Ovary (tissue), 3 donors: ENCODE measurements at regions not wholly inside any gene's neighbourhood (a gene's known extent, or its start where the extent isn't known, plus 50 kb on each side); places are given as distances from the start of the nearest gene placed in this dataset.

Source experiments
- EP300 ChIP-seq: sonication (generic); formaldehyde crosslinking; IDR thresholded peaks from one replicate; pipeline ENCODE4 v1.6.1; 2017; ENCODE audit warnings: antibody characterized with exemption
- TF ChIP-seq, protein P1 (sequence below), 3 donors: fragments of 450-650 bp in 2 of 3; fragments of 200-600 bp in 1 of 3; IDR thresholded peaks; one replicate each; pipeline versions ENCODE4 v1.5.1 to v1.8.0; 2016 to 2022; ENCODE audit warnings: antibody characterized with exemption in 3 of 3, mild to moderate bottlenecking in 1 of 3
- donor health status: DM: no; HTN: no; CAD: no.

- TF ChIP-seq, protein P1, sequence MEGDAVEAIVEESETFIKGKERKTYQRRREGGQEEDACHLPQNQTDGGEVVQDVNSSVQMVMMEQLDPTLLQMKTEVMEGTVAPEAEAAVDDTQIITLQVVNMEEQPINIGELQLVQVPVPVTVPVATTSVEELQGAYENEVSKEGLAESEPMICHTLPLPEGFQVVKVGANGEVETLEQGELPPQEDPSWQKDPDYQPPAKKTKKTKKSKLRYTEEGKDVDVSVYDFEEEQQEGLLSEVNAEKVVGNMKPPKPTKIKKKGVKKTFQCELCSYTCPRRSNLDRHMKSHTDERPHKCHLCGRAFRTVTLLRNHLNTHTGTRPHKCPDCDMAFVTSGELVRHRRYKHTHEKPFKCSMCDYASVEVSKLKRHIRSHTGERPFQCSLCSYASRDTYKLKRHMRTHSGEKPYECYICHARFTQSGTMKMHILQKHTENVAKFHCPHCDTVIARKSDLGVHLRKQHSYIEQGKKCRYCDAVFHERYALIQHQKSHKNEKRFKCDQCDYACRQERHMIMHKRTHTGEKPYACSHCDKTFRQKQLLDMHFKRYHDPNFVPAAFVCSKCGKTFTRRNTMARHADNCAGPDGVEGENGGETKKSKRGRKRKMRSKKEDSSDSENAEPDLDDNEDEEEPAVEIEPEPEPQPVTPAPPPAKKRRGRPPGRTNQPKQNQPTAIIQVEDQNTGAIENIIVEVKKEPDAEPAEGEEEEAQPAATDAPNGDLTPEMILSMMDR (IDR thresholded peaks at IDR 0.05): no peak
- TF ChIP-seq EP300: no peak
Observed at GRCh38 chr18:76046221-76046620, 448.8 kb downstream of the ZNF516 start.
